Kidney (tissue), 13 donors: ENCODE measurements at regions not wholly inside any gene's neighbourhood (a gene's known extent, or its start where the extent isn't known, plus 50 kb on each side); places are given as distances from the start of the nearest gene placed in this dataset.

Source experiments
- DNase-seq, 5 donors: peaks; one replicate each; pipeline ENCODE4 v3.0.0-alpha.2; 2013 to 2020
- FAIRE-seq: peaks from 2 replicates; lab custom pipeline; 2012; peaks lifted over from hg19 to GRCh38; lab: Jason Lieb, UNC
- H3K27ac ChIP-seq, 2 donors: one replicate each; pipeline ENCODE4 v1.7.0; 2013; ENCODE audit warnings: low read depth in 2 of 2, low read length in 2 of 2, inconsistent platforms in 1 of 2
- H3K27me3 ChIP-seq: one replicate; pipeline ENCODE4 v1.7.1; 2013; ENCODE audit warnings: low read length, inconsistent platforms; ENCODE audit not compliant: control insufficient read depth, insufficient read depth
- H3K36me3 ChIP-seq, 3 donors: one replicate each; pipeline versions ENCODE4 v1.7.0 to v1.7.1; 2013; ENCODE audit warnings: low read length in 3 of 3, control low read depth in 1 of 3, inconsistent platforms in 1 of 3; ENCODE audit not compliant: insufficient read depth in 3 of 3, control insufficient read depth in 2 of 3
- H3K4me1 ChIP-seq, 3 donors: one replicate each; pipeline versions ENCODE4 v1.7.0 to v1.7.1; 2013; ENCODE audit warnings: low read length in 3 of 3, inconsistent platforms in 1 of 3, low read depth in 1 of 3; ENCODE audit not compliant: control insufficient read depth in 2 of 3, insufficient read depth in 2 of 3
- H3K4me3 ChIP-seq, 3 donors: one replicate each; pipeline versions ENCODE4 v1.7.0 to v1.8.1; 2013; ENCODE audit warnings: low read length in 3 of 3, control low read depth in 1 of 3, inconsistent platforms in 1 of 3
- H3K9ac ChIP-seq, 3 donors: one replicate each; pipeline versions ENCODE4 v1.7.0 to v1.7.1; 2013; ENCODE audit warnings: low read length in 3 of 3, control low read depth in 1 of 3, inconsistent platforms in 1 of 3
- H3K9me3 ChIP-seq, 3 donors: one replicate each; pipeline versions ENCODE4 v1.7.0 to v1.7.1; 2013; ENCODE audit warnings: low read length in 3 of 3, control low read depth in 1 of 3, inconsistent platforms in 1 of 3; ENCODE audit not compliant: control insufficient read depth in 2 of 3, insufficient read depth in 1 of 3
- CTCF ChIP-seq: IDR thresholded peaks from 3 replicates; pipeline ENCODE4 v1.5.1; 2012; ENCODE audit warnings: mild to moderate bottlenecking, moderate library complexity, borderline replicate concordance; ENCODE audit not compliant: insufficient read depth; ENCODE audit errors: extremely low read depth
- intact Hi-C: fragments of 100-400 bp; cut with DNase I; formaldehyde crosslinking; loops from one replicate; pipeline ENCODE4 v1.11.1; 2022
- donor health status: control.
- donor health status: control.
- donor health status: control.
- donor health status: control.
- donor health status: control.
- donor health status: DM: yes; HTN: yes; CAD: no.
- donor health status: Normal renal cell carcinoma (clear cell type).

DNA sequence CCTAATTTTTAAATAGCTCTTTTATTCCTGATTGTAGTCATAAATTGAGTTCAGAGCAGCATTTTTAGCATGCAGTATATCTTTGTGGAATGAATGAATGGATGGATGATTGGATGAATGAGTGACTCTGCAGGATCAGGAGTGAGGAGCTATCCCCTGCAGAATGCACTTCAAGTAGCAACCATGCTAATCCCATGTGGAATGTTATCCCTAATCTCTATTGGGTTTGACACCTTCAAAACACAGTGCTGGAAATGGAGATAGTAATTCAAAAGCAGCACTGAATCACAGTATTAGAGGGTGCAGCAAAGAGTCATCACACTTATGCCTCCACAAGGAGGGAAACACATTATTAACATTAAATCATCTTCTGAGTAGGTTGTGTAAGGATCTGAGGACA lies 501.9 kb downstream of the SHISA9 start:
- no peak for TF ChIP-seq CTCF
- H3K4me1 ChIP-seq, result no peaks in the 10 kb centered on the region

GRCh38 chr16:13414154-13414553 lies 505.8 kb upstream of the ERCC4 start:
- H3K27ac ChIP-seq, result no peak overlapping the region
- intact Hi-C loops, result no loop called here
- no peaks in the 10 kb centered on the region for H3K9me3 ChIP-seq
- FAIRE-seq, result no peak
- TF ChIP-seq CTCF, result no peak
- no peaks in the 10 kb centered on the region for H3K36me3 ChIP-seq
- no peak for DNase-seq
- H3K4me1 ChIP-seq, result no peaks in the 10 kb centered on the region
- H3K9ac ChIP-seq, result no peak overlapping the region
- no peak overlapping the region for H3K4me3 ChIP-seq
- no peaks in the 10 kb centered on the region for H3K27me3 ChIP-seq

More for the DNA sequence above, 501.9 kb downstream of the SHISA9 start:
- H3K4me3 ChIP-seq, result no peak overlapping the region
- FAIRE-seq (no peak), DNase-seq (no peak)
- intact Hi-C loops, result no loop called here
- H3K27me3 ChIP-seq, result no peaks in the 10 kb centered on the region
- no peak overlapping the region for H3K9ac ChIP-seq
- no peaks in the 10 kb centered on the region for H3K36me3 ChIP-seq
- H3K9me3 ChIP-seq, result no peaks in the 10 kb centered on the region
- no peak overlapping the region for H3K27ac ChIP-seq

DNA sequence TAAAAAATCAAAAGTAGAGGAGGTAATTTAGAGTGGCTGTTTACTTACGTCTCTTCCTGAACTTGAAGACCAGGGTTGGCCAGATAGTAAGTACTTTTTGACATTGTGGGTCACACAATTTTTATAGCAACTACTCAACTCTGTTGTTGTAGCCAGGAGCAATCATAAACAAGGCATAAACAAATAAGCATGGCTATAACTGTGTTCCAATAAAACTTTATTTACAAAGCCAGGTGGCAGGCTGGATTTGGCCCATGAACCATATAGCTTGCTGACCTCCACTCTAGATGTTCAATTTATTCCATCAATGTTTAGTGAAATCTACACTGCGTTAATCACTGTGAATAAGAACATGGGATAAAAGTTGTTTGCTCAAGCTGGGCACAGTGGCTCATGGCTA lies 500.4 kb upstream of the ERCC4 start:
- H3K9ac ChIP-seq, result no peak overlapping the region
- TF ChIP-seq CTCF, result no peak
- no peak for DNase-seq
- H3K9me3 ChIP-seq, result no peaks in the 10 kb centered on the region
- intact Hi-C loops, result no loop called here
- FAIRE-seq, result no peak
- no peaks in the 10 kb centered on the region for H3K27me3 ChIP-seq
- H3K4me3 ChIP-seq, result no peak overlapping the region
- H3K27ac ChIP-seq, result no peak overlapping the region
- H3K4me1 ChIP-seq, result no peaks in the 10 kb centered on the region
- no peaks in the 10 kb centered on the region for H3K36me3 ChIP-seq

GRCh38 chr16:13421726-13422125 lies 498.2 kb upstream of the ERCC4 start:
- no peak overlapping the region for H3K27ac ChIP-seq
- no peaks in the 10 kb centered on the region for H3K4me1 ChIP-seq
- no peak overlapping the region for H3K4me3 ChIP-seq
- no peak for TF ChIP-seq CTCF
- no peaks in the 10 kb centered on the region for H3K27me3 ChIP-seq
- DNase-seq (no peak), FAIRE-seq (no peak)
- H3K9me3 ChIP-seq, result no peaks in the 10 kb centered on the region
- intact Hi-C loops, result no loop called here
- H3K9ac ChIP-seq, result no peak overlapping the region
- H3K36me3 ChIP-seq, result no peaks in the 10 kb centered on the region
